SU-DHL-6 (cell line): ENCODE measurements at regions not wholly inside any gene's neighbourhood (a gene's known extent, or its start where the extent isn't known, plus 50 kb on each side); places are given as distances from the start of the nearest gene placed in this dataset.

Experiments used
- H2AFZ ChIP-seq: fragments of 200-600 bp; sonication (generic); 2 replicates; pipeline ENCODE4 v1.6.1; 2014; ENCODE audit warnings: low read depth, mild to moderate bottlenecking, moderate library complexity, mixed read lengths, antibody characterized with exemption, low read length; ENCODE audit not compliant: severe bottlenecking
- H3F3A ChIP-seq: fragments of 200-600 bp; shearing (Covaris generic); 2 replicates; pipeline ENCODE4 v1.6.0; 2016; ENCODE audit warnings: antibody characterized with exemption, mild to moderate bottlenecking; ENCODE audit not compliant: insufficient read depth
- H3K27ac ChIP-seq: fragments of 200-600 bp; sonication (generic); 2 replicates; pipeline ENCODE4 v1.5.1; 2016; ENCODE audit warnings: low read depth, mild to moderate bottlenecking, low read length, moderate library complexity, mixed read lengths
- H3K27me3 ChIP-seq: fragments of 200-600 bp; sonication (generic), shearing (Covaris generic); 2 replicates; pipeline ENCODE4 v1.6.0; 2014; ENCODE audit warnings: mild to moderate bottlenecking, low read length
- H3K36me3 ChIP-seq: fragments of 200-600 bp; sonication (generic); 2 replicates; pipeline ENCODE4 v1.6.1; 2014; ENCODE audit warnings: mild to moderate bottlenecking, low read length, mixed read lengths
- H3K4me2 ChIP-seq: fragments of 300-600, 200-600 bp; shearing (Covaris generic), sonication (generic); 2 replicates; pipeline ENCODE4 v1.6.0; 2014; ENCODE audit warnings: low read length, low read depth, mild to moderate bottlenecking; ENCODE audit not compliant: poor library complexity, severe bottlenecking
- H3K4me3 ChIP-seq: fragments of 200-600 bp; sonication (generic); 2 replicates; pipeline ENCODE4 v1.5.1; 2014; ENCODE audit warnings: antibody characterized with exemption, low read length, mild to moderate bottlenecking, mixed read lengths; ENCODE audit not compliant: insufficient read depth, poor library complexity, severe bottlenecking
- H3K79me2 ChIP-seq: fragments of 200-600 bp; sonication (generic); 2 replicates; pipeline ENCODE4 v1.6.1; 2014; ENCODE audit warnings: mild to moderate bottlenecking, low read length, moderate library complexity; ENCODE audit not compliant: insufficient read depth
- H3K9ac ChIP-seq: fragments of 200-600 bp; sonication (generic); 2 replicates; pipeline ENCODE4 v1.7.0; 2014; ENCODE audit warnings: mild to moderate bottlenecking, low read length
- H3K9me2 ChIP-seq: fragments of 200-600 bp; sonication (generic); replicated peaks from 2 replicates; pipeline ENCODE4 v1.6.1; 2014; ENCODE audit warnings: low read length; ENCODE audit not compliant: insufficient read depth
- H3K9me3 ChIP-seq: fragments of 200-600 bp; sonication (generic); 2 replicates; pipeline ENCODE4 v1.6.1; 2014; ENCODE audit warnings: low read length, mixed read lengths; ENCODE audit not compliant: insufficient read depth
- H4K20me1 ChIP-seq: fragments of 200-600 bp; sonication (generic); 2 replicates; pipeline ENCODE4 v1.6.1; 2014; ENCODE audit warnings: low read depth, mild to moderate bottlenecking, antibody characterized with exemption, low read length, moderate library complexity, mixed read lengths
- EZH2phosphoT487 ChIP-seq: fragments of 200-600 bp; sonication (generic), shearing (Covaris generic); conservative IDR thresholded peaks from 2 replicates; pipeline ENCODE4 v1.6.1; 2018; ENCODE audit warnings: mild to moderate bottlenecking, antibody characterized with exemption, low read length, moderate library complexity, mixed read lengths
- TF ChIP-seq, protein P1 (sequence below): fragments of 200-600 bp; sonication (generic); IDR thresholded peaks from one replicate; pipeline ENCODE4 v1.5.1; 2017; ENCODE audit warnings: antibody characterized with exemption, mild to moderate bottlenecking, low read length, moderate library complexity; ENCODE audit not compliant: insufficient read depth, poor library complexity, severe bottlenecking

DNA sequence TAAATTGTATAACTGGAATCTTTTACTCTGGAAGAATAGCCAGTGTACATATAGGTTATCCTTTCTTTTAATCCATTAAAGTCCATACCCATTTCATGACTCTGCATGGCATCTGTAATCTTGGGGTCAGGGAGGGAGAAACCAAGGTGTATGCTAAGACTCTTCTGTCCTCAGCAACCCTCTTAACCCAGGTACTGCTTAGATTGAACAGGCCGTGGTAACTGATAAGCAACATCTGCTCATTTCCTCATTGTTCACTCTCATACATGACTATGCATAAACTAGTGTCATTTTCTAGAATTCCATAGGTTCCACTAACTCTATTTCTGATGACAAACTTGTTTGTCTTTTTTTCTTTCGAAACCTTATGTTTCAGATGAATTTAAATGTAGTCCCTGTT lies 69.3 kb upstream of the IFNE start:
- Histone ChIP-seq H3K27ac (no peak overlapping the region), H3K27me3 (no peaks in the 10 kb centered on the region), H3K4me2 (no peak overlapping the region), H3K9me3 (no peaks in the 10 kb centered on the region), H2AFZ (no peak overlapping the region), H4K20me1 (no peaks in the 10 kb centered on the region), H3K36me3 (no peaks in the 10 kb centered on the region), H3K4me3 (no peak overlapping the region), H3K79me2 (no peaks in the 10 kb centered on the region), H3F3A (no peaks in the 10 kb centered on the region), H3K9me2 (no peaks in the 10 kb centered on the region), H3K9ac (no peak overlapping the region)
- no peak for TF ChIP-seq EZH2phosphoT487
- TF ChIP-seq, protein P1, sequence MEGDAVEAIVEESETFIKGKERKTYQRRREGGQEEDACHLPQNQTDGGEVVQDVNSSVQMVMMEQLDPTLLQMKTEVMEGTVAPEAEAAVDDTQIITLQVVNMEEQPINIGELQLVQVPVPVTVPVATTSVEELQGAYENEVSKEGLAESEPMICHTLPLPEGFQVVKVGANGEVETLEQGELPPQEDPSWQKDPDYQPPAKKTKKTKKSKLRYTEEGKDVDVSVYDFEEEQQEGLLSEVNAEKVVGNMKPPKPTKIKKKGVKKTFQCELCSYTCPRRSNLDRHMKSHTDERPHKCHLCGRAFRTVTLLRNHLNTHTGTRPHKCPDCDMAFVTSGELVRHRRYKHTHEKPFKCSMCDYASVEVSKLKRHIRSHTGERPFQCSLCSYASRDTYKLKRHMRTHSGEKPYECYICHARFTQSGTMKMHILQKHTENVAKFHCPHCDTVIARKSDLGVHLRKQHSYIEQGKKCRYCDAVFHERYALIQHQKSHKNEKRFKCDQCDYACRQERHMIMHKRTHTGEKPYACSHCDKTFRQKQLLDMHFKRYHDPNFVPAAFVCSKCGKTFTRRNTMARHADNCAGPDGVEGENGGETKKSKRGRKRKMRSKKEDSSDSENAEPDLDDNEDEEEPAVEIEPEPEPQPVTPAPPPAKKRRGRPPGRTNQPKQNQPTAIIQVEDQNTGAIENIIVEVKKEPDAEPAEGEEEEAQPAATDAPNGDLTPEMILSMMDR = no peak

DNA sequence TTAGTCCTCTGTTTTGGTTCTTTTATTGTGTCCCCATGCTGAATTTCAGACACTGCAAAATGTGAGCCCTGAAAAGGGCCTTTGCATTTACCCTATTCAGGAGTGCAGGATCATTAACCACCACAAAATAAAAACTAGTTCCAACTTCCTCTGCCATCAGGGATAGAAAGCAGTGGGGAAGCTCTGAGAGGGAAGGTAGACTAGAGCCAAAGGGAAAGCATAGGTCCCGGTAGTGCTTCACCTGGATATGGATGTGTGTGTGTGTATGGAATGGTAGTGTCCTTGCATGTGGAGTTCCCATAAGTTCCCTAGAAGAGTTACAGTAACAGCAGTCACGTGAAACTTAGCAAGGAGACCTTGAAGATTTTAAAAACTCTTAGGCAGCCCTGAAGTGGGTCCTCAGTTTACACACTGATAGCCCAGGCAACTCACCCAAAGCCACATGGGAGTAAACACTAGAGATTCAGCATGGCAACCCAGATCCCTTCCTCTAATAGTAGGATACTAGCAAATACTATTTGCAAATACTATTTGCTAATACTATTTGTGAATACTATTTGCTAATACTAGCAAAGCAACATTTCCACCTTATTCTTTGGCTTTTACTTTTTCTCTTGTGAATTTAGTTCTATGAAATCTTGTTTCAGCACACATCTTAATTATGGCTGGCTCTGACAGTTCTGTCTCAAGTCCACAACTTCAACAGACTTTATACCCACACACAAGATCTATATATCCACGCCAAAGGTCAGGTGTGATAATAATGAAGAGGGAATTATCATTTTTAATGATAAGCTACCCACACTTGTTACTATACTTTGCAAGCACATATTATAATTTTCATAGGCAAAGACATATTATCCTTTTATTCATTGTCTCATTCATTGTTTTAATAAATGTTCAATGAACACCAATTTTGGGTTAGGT lies 70.4 kb upstream of the IFNE start:
- Histone ChIP-seq H4K20me1 (0 out of 2 replicates have a peak, but pooled peaks cover 3% of the 10 kb centered on the region), H3K9me2 (no peaks in the 10 kb centered on the region), H3K36me3 (no peaks in the 10 kb centered on the region), H3K27ac (no peak overlapping the region), H3F3A (no peaks in the 10 kb centered on the region), H3K27me3 (no peaks in the 10 kb centered on the region), H2AFZ (no peak overlapping the region), H3K4me3 (no peak overlapping the region), H3K9ac (no peak overlapping the region), H3K4me2 (no peak overlapping the region), H3K79me2 (no peaks in the 10 kb centered on the region), H3K9me3 (no peaks in the 10 kb centered on the region)
- no peak for TF ChIP-seq EZH2phosphoT487
- TF ChIP-seq, protein P1 = no peak

DNA sequence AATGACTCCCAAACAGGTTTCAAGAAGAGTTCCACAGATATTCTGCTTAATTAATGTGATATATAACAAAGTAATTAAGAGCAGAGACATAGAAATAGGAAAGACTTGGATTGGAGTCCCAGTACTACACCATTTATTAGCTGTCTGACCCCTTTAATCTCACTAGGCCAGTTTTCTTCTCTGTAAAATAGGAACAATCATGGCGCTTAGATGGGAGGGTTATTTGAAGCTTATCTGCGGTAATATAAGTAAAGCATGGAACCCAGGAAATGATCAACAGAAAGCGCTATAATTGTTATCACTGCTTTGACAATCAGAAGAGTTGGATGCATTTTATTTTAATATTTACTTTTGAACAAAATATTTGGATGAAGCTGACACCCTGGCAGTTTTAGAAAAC lies 71.3 kb upstream of the IFNE start:
- H3K27ac ChIP-seq = no peak overlapping the region
- H3K9me3 ChIP-seq = no peaks in the 10 kb centered on the region
- H3K9ac ChIP-seq = no peak overlapping the region
- no peaks in the 10 kb centered on the region for H3F3A ChIP-seq
- no peak overlapping the region for H2AFZ ChIP-seq
- H3K27me3 ChIP-seq = no peaks in the 10 kb centered on the region
- TF ChIP-seq, protein P1 = no peak
- TF ChIP-seq EZH2phosphoT487 = no peak
- no peaks in the 10 kb centered on the region for H3K9me2 ChIP-seq
- no peaks in the 10 kb centered on the region for H3K79me2 ChIP-seq
- no peaks in the 10 kb centered on the region for H3K36me3 ChIP-seq
- 0 out of 2 replicates have a peak, but pooled peaks cover 3% of the 10 kb centered on the region for H4K20me1 ChIP-seq
- H3K4me3 ChIP-seq = no peak overlapping the region
- no peak overlapping the region for H3K4me2 ChIP-seq
